Suppressor macrophage treated with lipopolysaccharide for 1 hour (primary cell): ENCODE measurements at regions not wholly inside any gene's neighbourhood (a gene's known extent, or its start where the extent isn't known, plus 50 kb on each side); places are given as distances from the start of the nearest gene placed in this dataset.

Source experiments
- DNase-seq, 3 donors: peaks; one replicate each; pipeline ENCODE4 v3.0.0-alpha.2; 2020 to 2022

DNA sequence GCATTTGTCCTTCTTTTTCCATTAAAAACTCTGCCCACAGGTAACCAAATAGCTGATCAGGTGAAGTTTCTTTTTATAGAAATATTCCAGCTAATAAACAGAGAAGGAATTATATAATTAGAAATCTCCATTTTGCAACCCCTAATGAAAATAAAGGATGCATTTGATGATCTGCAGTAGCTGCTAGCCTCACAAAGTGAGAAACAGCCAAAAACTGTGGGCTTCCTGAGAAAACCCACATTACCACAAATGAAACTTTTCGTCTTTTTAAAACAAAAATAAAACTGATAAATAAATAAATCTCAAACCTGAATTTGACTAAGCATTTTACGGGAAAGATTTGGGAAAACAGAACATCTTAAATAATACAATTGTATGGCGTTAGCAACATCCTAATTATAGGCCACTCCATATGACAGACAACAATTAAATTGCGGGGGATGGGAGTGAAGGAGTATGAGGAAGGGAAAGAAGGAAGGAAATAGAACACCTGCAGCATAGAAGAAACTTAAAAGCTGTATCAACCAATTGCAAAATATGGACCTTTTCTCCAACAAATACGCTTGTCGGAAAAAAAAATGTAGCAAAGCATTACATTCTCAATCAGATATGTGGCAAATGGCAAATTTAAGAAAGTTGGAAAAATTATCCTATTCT, 283.0 kb upstream of the ITGA1 start:
- DNase-seq: no peak

- DNase-seq: no peak
Measured at GRCh38 chr5:52517667-52518066, 270.0 kb upstream of the ITGA1 start.

DNA sequence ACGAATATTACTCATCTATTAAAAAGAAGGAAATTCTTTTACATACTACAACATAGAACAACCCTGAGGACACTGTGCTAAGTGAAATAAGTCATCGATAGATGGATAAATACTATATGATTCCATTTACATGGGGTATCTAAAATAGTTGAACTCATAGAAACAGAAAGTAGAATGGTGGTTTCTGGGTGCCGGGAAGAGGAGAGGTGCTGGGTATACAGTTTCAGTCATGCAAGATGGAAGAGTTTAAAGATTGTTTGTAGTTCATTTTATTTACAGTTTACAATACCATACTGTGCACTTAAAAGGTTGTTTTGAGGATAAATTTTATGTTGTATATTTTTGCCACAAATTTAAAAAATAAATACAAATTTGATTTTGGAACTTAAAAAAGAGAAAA, 267.5 kb upstream of the ITGA1 start:
- DNase-seq: no peak

GRCh38 chr5:52521236-52521635, 266.5 kb upstream of the ITGA1 start:
- DNase-seq: no peak

DNA sequence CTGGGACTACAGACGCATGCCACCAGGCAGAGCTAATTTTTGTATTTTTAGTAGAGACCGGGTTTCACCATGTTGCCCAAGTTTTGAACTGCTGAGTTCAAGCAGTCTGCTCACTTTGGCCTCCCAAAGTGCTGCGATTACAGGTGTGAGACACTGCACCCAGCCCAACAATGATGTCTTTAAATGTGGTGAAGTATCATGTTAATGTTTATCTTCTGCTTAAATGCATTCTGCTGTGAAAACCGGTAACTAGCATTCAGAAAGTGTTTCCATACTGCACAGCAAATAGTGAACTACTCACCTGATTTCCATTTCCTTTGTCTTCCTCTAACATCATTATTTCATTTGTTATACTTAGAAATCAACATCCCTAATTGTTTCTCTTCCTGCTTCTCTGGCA, 264.0 kb upstream of the ITGA1 start:
- no peak for DNase-seq

GRCh38 chr5:52531105-52531504, 256.6 kb upstream of the ITGA1 start:
- no peak for DNase-seq

- DNase-seq: no peak
Measured at GRCh38 chr5:52543594-52543993, 244.1 kb upstream of the ITGA1 start.

- DNase-seq: no peak
Measured at GRCh38 chr5:52544738-52545137, 243.0 kb upstream of the ITGA1 start.

DNA sequence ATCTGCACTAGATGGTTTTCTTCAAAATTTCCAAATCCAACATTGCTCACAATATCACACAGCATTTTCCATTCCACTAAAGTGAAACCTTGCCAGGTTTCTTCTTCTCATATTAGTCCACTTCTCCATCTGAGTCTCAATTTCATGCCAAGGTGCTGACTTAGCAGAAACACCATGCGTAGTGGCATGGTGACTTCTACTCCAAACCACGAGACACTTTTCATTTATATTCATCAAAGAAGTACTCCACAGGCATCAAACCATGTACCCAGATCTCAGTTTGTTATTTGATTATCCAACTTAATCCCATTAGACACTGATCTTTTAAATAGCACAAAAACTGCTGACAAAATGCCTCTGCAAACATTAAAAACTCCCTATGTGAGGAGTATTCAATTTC, 233.4 kb upstream of the ITGA1 start:
- DNase-seq: no peak

GRCh38 chr5:52560366-52560765, 227.3 kb upstream of the ITGA1 start:
- peak in 1 of 3 donors; percentile 7 for DNase-seq

DNA sequence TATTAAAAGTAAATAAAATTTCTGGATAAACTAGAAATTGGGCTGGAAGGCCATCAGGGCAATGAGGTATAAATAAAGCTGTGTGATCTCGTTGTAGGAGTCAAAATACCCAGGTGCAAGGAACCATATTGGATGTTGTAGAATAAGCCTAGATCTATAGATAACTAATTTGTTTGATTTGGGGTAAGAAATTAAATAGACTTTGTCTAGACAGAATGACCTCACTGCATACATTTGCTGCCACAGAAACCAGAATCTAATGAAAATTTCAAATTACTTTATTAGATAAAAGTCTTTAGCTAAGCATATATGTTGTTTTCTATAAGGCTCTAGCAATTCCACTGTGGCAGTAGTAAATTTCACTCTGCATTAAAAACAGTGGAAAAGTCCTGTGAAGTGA, 225.2 kb upstream of the ITGA1 start:
- no peak for DNase-seq

DNA sequence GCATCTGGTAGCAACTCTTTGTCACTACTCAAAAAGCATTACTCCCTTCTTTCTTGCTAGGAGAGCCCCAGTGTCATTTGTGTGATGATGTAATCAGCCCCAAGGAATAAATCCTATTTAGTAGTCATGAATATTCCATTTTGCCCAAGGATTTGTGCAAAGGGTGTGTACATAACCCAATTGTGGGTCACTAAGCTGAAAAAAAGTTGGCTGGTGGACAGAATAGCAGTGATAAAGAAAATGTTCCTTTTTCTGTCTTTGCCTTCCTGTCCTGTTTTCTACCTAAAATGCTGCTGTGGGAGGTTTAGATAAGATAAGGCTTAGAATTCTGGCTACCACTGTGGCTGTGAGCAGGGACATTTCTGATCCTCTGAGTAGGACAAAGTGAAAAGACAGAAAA, 223.1 kb upstream of the ITGA1 start:
- no peak for DNase-seq

- DNase-seq: no peak
Measured at GRCh38 chr5:52577546-52577945, 210.2 kb upstream of the ITGA1 start.

- no peak for DNase-seq
Measured at GRCh38 chr5:52579391-52579790, 208.3 kb upstream of the ITGA1 start.

GRCh38 chr5:52580921-52581320, 206.8 kb upstream of the ITGA1 start:
- no peak for DNase-seq

DNA sequence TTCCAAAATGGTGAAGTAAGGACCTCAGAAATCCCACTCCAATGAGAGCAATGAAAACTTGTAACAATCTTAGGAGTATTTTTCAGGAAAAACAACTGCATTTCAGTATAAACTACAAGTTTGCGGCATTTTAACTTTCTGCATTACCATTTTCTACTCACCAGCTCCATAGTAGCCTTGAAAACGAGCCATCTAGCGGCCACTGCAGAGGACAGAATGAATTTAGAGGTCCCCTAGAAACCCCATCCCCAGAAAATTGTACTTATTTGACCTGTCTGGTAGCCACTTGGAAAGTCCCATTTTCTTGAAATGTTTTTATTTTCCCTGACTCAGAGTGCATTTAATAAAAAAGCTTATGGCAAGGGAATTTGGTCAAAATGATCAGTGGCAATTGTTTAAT, 205.4 kb upstream of the ITGA1 start:
- DNase-seq: no peak

DNA sequence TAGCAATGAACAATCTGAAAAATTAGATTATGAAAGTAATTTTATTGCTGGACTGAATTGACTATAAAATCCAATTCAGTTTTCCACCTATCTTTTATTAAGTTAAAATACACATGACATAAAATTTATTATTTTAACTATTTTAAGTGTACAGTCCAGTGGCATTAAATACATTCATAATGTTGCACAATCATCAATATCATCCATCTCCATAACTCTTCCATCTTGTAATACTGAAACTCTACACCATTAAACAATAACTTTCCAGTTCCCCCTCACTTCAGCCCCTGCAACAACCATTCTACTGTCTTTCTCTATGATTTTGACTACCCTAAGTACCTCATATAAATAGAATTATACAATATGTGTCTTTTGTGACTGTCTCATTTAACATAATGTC, 200.6 kb upstream of the ITGA1 start:
- DNase-seq: no peak

GRCh38 chr5:52597625-52598024, 190.1 kb upstream of the ITGA1 start:
- DNase-seq: no peak

- no peak for DNase-seq
Measured at GRCh38 chr5:52598968-52599367, 188.7 kb upstream of the ITGA1 start.

- no peak for DNase-seq
Measured at GRCh38 chr5:52603778-52604554, 183.8 kb upstream of the ITGA1 start.

- no peak for DNase-seq
Measured at GRCh38 chr5:52605317-52606313, 182.1 kb upstream of the ITGA1 start.

DNA sequence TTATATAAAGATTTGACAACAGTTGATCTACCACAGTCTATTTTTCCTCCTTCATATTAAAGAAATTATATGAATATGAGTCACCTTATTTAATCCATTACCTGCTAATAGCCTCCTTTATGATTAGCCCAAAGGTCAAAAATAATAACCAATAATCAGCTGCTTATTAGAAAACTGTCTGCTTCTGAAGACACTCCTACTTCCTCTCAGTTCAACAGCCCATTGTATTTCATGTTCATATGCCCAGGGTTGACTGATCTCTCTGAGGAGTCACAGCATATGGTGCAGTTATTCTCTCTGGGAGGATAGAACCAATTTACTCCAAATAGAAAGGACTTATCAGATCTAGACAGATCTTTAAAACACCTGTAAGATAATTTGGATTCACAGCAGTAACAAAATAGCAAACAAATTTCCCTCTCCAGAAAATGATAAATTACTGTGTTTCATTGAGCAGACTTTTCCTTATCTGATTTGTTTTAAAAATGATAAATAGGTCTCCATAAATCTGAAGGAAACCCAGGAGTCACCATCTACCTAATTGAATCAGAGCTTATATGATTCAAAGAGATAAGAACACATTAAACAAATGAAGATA, 180.4 kb upstream of the ITGA1 start:
- no peak for DNase-seq

GRCh38 chr5:52620315-52620714, 167.4 kb upstream of the ITGA1 start:
- no peak for DNase-seq
